ENCODE measurements at regions not wholly inside any gene's neighbourhood (a gene's known extent, or its start where the extent isn't known, plus 50 kb on each side); places are given as distances from the start of the nearest gene placed in this dataset.

GRCh38 chr3:117409256-117409655 is 699.7 kb downstream of the TUSC7 start:
- H3K4me3 ChIP-seq, result no peak overlapping the region
- TF ChIP-seq CTCF (IDR thresholded peaks at IDR 0.05) (no peak), POLR2AphosphoS5 (IDR thresholded peaks at IDR 0.05) (no peak), POLR2A (IDR thresholded peaks at IDR 0.05) (no peak)
- H3K9me3 ChIP-seq, result no peaks in the 10 kb centered on the region
- no peaks in the 10 kb centered on the region for H3K27me3 ChIP-seq
- no peak overlapping the region for H3K27ac ChIP-seq
- no peaks in the 10 kb centered on the region for H3K36me3 ChIP-seq
- no peaks in the 10 kb centered on the region for H3K4me1 ChIP-seq
- in situ Hi-C loops (cut with MboI; ENCODE audit: low pct_ligation_motif_present in 1 of 4, low pct_unique_long_range_greater_than_20kb in 1 of 4, low sequenced_read_pairs in 3 of 4), result no loop called here
- intact Hi-C loops (cut with DNase I; ENCODE audit: low total_unique reads), result no loop called here
- no peak for DNase-seq
- 63 to 94% methylated on average over 1 of the region's 1 CpG for WGBS, 2 donors (ENCODE audit: low coverage in 1 of 2)

GRCh38 chr3:117409701-117410459 is 700.3 kb downstream of the TUSC7 start:
- TF ChIP-seq POLR2AphosphoS5 (IDR thresholded peaks at IDR 0.05), result no peak
- TF ChIP-seq EP300 (IDR thresholded peaks at IDR 0.05; ENCODE audit: low read depth), result no peak
- no peak for TF ChIP-seq CTCF (IDR thresholded peaks at IDR 0.05)
- no peak for TF ChIP-seq POLR2A (IDR thresholded peaks at IDR 0.05)
- in situ Hi-C loops (cut with MboI; ENCODE audit: low pct_ligation_motif_present in 1 of 4, low pct_unique_long_range_greater_than_20kb in 1 of 4, low sequenced_read_pairs in 3 of 4), result no loop called here
- no peak for DNase-seq

GRCh38 chr3:117411971-117412370 is 702.4 kb downstream of the TUSC7 start:
- no peak for TF ChIP-seq POLR2AphosphoS5 (IDR thresholded peaks at IDR 0.05)
- no peak for TF ChIP-seq POLR2A (IDR thresholded peaks at IDR 0.05)
- TF ChIP-seq CTCF (IDR thresholded peaks at IDR 0.05), result no peak
- TF ChIP-seq EP300 (IDR thresholded peaks at IDR 0.05; ENCODE audit: low read depth), result no peak
- no peaks in the 10 kb centered on the region for H3K9me3 ChIP-seq
- H3K27ac ChIP-seq, result no peak overlapping the region
- no peaks in the 10 kb centered on the region for H3K27me3 ChIP-seq
- DNase-seq, result no peak
- in situ Hi-C loops (cut with MboI; ENCODE audit: low pct_ligation_motif_present in 1 of 4, low pct_unique_long_range_greater_than_20kb in 1 of 4, low sequenced_read_pairs in 3 of 4) (no loop called here), intact Hi-C loops (cut with DNase I; ENCODE audit: low total_unique reads) (no loop called here)
- H3K4me1 ChIP-seq, result no peaks in the 10 kb centered on the region
- H3K36me3 ChIP-seq, result no peaks in the 10 kb centered on the region
- WGBS, 2 donors (ENCODE audit: low coverage in 1 of 2), result 48 to 63% methylated on average over 4 of the region's 4 CpGs
- H3K4me3 ChIP-seq, result no peak overlapping the region

More at GRCh38 chr3:117409701-117410459, 700.3 kb downstream of the TUSC7 start:
- H3K4me1 ChIP-seq, result no peaks in the 10 kb centered on the region
- no peaks in the 10 kb centered on the region for H3K36me3 ChIP-seq
- no peaks in the 10 kb centered on the region for H3K27me3 ChIP-seq
- intact Hi-C loops (cut with DNase I; ENCODE audit: low total_unique reads), result no loop called here
- H3K4me3 ChIP-seq, result no peak overlapping the region
- no peak overlapping the region for H3K27ac ChIP-seq
- 79 to 97% methylated on average over 3 of the region's 3 CpGs for whole genome bisulfite sequencing, 2 donors (ENCODE audit: low coverage in 1 of 2)
- no peaks in the 10 kb centered on the region for H3K9me3 ChIP-seq

GRCh38 chr3:117417411-117417810 is 707.8 kb downstream of the TUSC7 start:
- no peak for DNase-seq
- intact Hi-C loops (cut with DNase I; ENCODE audit: low total_unique reads), result no loop called here
- in situ Hi-C loops (cut with MboI; ENCODE audit: low pct_ligation_motif_present in 1 of 4, low pct_unique_long_range_greater_than_20kb in 1 of 4, low sequenced_read_pairs in 3 of 4), result no loop called here
- 88 to 100% methylated on average over 1 of the region's 1 CpG for WGBS, 2 donors (ENCODE audit: low coverage in 1 of 2)
- Histone ChIP-seq H3K27ac (no peak overlapping the region), H3K4me1 (no peaks in the 10 kb centered on the region), H3K9me3 (no peaks in the 10 kb centered on the region), H3K27me3 (no peaks in the 10 kb centered on the region), H3K4me3 (no peak overlapping the region), H3K36me3 (no peaks in the 10 kb centered on the region)
- TF ChIP-seq EP300 (IDR thresholded peaks at IDR 0.05; ENCODE audit: low read depth), result no peak
- TF ChIP-seq POLR2AphosphoS5 (IDR thresholded peaks at IDR 0.05), result no peak
- no peak for TF ChIP-seq POLR2A (IDR thresholded peaks at IDR 0.05)
- no peak for TF ChIP-seq CTCF (IDR thresholded peaks at IDR 0.05)

Data from transverse colon (tissue), 4 donors.